Coronary artery (tissue), 2 donors: ENCODE measurements at regions not wholly inside any gene's neighbourhood (a gene's known extent, or its start where the extent isn't known, plus 50 kb on each side); places are given as distances from the start of the nearest gene placed in this dataset.

Source experiments
- DNase-seq: peaks from one replicate; pipeline ENCODE4 v3.0.0-alpha.2; 2017; ENCODE audit warnings: low spot score
- H3K27ac ChIP-seq, 2 donors: fragments of 200-600 bp; sonication (generic); one replicate each; pipeline ENCODE4 v1.5.1; 2016 to 2019
- H3K4me3 ChIP-seq: fragments of 200-600 bp; sonication (generic); 2 replicates; pipeline ENCODE4 v1.5.1; 2016; ENCODE audit warnings: mild to moderate bottlenecking, moderate library complexity
- CTCF ChIP-seq: fragments of 200-600 bp; sonication (generic); IDR thresholded peaks from one replicate; pipeline ENCODE4 v1.5.1; 2019; ENCODE audit warnings: antibody characterized with exemption

DNA sequence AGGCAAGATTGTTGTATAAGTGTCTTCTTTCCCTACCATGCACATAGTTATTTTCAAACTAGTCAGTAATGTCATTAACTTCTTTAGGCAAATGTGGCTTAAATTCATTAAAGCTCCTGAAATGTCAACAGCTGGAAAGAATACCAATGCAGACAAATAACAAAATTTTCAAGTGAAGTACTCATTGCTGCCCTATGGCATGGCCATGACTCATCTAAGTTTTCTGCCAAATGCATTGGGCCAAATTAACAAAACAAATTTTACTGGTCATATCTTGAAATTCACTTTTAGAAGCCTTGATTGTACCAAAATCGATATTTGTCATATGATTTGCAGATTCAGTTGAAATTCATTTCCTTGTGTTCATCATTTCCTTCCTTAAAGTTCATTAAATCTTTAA, 915.9 kb downstream of the SLC6A15 start:
- TF ChIP-seq CTCF: no peak
- Histone ChIP-seq H3K27ac (no peak overlapping the region), H3K4me3 (no peak overlapping the region)
- DNase-seq: no peak

DNA sequence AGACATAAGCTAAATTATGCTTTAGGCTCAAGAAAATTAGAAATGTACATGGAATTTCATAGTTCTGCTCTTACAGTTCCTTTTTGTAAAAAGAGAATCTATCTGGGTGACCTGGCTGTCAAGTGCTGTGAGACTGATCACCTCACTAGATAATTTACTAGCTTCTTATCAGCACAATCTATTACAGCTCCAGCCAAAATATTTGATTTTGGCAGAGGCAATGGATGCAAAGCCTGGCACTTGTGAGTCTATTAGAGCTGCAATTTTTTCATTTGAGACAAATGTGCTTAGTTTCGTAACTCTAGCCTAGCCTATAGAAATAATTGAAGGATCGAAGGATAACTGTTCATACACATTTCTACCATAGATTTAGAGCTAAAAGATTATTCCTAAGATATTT, 927.5 kb downstream of the SLC6A15 start:
- DNase-seq: no peak
- no peak overlapping the region for H3K27ac ChIP-seq
- TF ChIP-seq CTCF: no peak
- H3K4me3 ChIP-seq: no peak overlapping the region

DNA sequence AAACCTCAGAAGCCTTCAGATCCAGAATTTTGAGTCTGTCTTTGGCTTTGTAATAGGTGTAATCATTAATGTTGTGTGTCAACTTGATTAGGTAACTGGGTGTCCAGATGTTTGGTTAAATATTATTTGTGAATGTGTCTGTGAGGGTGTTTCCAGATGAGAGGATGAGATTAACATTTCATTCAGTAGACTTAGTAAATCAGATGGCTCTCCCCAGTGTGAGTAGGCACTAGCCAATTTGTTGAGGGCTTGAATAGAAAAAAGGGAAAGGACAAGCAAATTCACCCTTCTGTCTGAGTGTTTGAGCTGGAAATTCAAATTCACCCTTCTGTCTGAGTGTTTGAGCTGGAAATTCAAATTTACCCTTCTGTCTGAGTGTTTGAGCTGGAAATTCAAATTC, 932.2 kb downstream of the SLC6A15 start:
- no peak overlapping the region for H3K4me3 ChIP-seq
- H3K27ac ChIP-seq: no peak overlapping the region
- TF ChIP-seq CTCF: no peak
- no peak for DNase-seq

- DNase-seq: no peak
- H3K27ac ChIP-seq: no peak overlapping the region
- H3K4me3 ChIP-seq: no peak overlapping the region
- TF ChIP-seq CTCF: no peak
Measured at GRCh38 chr12:83979785-83980184, 932.8 kb downstream of the SLC6A15 start.

DNA sequence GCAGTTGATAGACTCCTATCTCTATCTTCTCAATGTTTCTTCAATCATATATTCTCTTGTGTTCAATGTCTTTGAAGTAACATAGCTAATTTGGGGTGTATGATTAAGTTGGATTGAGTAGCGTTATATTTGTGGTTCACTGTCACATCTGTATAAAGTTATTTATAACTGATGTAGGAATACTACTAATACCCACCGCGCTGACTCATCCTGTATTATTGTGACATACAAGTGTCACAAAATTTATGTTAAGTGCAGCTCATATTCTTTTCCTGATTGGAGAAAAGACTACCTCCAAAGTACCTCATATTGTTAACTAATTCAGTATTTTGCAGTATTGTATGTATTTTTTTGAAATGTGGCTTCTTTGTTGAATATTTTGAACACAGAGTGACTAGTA, 940.8 kb downstream of the SLC6A15 start:
- DNase-seq: no peak
- Histone ChIP-seq H3K27ac (no peak overlapping the region), H3K4me3 (no peak overlapping the region)
- TF ChIP-seq CTCF: no peak

GRCh38 chr12:83960767-83961166, 951.8 kb downstream of the SLC6A15 start:
- TF ChIP-seq CTCF: no peak
- no peak for DNase-seq
- H3K27ac ChIP-seq: no peak overlapping the region
- no peak overlapping the region for H3K4me3 ChIP-seq

DNA sequence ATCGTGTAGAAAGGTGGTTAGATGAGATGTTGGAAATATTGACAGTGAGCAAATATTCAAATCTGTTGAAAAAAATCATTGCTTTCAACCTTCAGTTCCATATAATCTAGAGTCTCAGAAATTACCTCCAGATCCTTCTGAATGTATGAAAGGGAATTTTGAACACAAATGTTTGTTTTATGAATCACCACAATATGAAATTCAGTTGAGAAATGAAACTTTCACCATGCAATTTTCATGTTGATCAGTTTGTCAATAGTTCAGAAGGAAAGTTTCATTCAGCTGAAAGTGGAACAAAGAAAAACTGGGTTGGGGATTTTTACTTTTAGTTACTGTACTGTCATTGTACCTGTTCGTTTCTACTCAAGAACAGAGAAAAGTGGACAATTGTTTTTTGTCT, 953.6 kb downstream of the SLC6A15 start:
- Histone ChIP-seq H3K4me3 (no peak overlapping the region), H3K27ac (no peak overlapping the region)
- TF ChIP-seq CTCF: no peak
- no peak for DNase-seq
